NB4 (cell line): ENCODE measurements at regions not wholly inside any gene's neighbourhood (a gene's known extent, or its start where the extent isn't known, plus 50 kb on each side); places are given as distances from the start of the nearest gene placed in this dataset.

Experiments used
- DNase-seq: peaks from one replicate; pipeline ENCODE4 v3.0.0; 2010; ENCODE audit warnings: low read depth
- H3K4me3 ChIP-seq: one replicate; pipeline ENCODE4 v1.5.1; 2011; ENCODE audit warnings: mild to moderate bottlenecking, low read depth, low read length, moderate library complexity
- CTCF ChIP-seq: IDR thresholded peaks from one replicate; pipeline ENCODE4 v1.5.1; 2012; ENCODE audit warnings: low read depth, low read length
- MYC ChIP-seq: IDR thresholded peaks from 2 replicates; pipeline ENCODE4 v1.6.1; 2011; ENCODE audit warnings: low read depth, low read length
- POLR2A ChIP-seq: IDR thresholded peaks from 2 replicates; pipeline ENCODE4 v1.6.1; 2011; ENCODE audit warnings: mild to moderate bottlenecking; ENCODE audit not compliant: insufficient read length; ENCODE audit errors: extremely low read depth
- TF ChIP-seq, protein P1 (sequence below): IDR thresholded peaks from 2 replicates; pipeline ENCODE4 v1.6.1; 2011; ENCODE audit warnings: low read depth, low read length

DNA sequence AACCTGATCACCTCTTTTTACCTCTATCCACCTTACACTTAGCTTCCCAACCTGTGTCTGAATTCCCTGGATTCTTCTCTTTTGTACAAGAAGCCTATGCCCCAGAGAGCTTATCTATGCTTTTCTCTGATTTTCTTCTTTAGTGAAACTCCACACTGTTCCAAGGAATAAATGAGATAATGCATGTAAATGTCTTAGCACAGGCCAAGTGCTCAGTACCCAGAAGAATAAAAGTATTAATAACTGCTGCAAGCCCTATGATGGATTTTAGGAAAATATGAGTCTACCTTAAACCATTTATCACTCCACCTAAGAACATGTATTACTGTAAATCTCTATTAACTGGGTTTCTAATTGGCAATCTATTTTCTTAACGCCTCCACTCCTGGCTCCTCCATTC is 168.5 kb upstream of the TNC start:
- TF ChIP-seq CTCF, result no peak
- no peak for TF ChIP-seq POLR2A
- no peak for TF ChIP-seq MYC

DNA sequence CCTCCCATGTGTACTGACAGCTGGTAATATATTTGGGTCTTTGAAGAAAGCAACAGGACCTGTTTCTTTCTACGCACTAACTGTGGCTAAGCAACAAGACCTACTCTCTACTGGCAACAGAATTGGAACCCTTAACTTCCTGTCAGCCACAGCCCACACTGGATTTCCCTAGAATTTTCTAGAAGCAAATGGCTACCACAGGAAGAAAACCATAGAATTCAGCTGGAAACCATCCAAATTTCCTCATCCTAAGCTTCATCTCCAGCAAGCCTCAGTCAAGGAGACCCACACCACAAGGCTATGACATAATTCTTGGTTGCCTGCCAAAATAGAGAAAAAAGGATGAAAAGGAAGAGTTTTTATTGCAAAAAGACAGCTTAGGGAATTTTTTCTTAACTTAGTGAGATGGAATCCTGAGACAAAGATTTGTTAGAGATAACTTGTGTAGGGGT is 171.8 kb upstream of the TNC start:
- DNase-seq, result no peak
- TF ChIP-seq POLR2A, result no peak
- TF ChIP-seq MYC, result no peak
- TF ChIP-seq, protein P1, sequence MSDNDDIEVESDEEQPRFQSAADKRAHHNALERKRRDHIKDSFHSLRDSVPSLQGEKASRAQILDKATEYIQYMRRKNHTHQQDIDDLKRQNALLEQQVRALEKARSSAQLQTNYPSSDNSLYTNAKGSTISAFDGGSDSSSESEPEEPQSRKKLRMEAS, result no peak
- no peak for TF ChIP-seq CTCF
- no peak overlapping the region for H3K4me3 ChIP-seq

More for the DNA sequence above, 168.5 kb upstream of the TNC start:
- no peak overlapping the region for H3K4me3 ChIP-seq
- DNase-seq, result no peak

DNA sequence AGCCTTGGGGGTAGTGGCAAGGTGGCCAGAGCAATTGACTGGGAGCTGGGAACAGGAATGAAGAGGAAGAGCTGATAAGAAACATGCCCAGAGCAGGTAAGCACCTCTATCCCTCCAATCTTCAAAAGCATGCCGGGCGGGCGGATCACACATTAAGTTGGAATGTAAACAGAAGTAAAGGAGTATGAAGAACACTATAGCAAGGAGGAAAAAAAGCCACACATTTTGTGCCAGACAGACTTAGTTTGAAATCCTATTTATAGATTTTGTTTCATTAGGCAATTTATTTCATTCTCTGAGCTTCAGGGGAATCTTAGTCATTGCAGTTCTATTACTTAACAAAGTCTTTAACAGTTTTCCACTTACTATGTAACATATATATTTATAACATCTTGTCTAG is 173.9 kb upstream of the TNC start:
- no peak for TF ChIP-seq POLR2A
- TF ChIP-seq, protein P1, result no peak
- TF ChIP-seq MYC, result no peak
- TF ChIP-seq CTCF, result no peak

DNA sequence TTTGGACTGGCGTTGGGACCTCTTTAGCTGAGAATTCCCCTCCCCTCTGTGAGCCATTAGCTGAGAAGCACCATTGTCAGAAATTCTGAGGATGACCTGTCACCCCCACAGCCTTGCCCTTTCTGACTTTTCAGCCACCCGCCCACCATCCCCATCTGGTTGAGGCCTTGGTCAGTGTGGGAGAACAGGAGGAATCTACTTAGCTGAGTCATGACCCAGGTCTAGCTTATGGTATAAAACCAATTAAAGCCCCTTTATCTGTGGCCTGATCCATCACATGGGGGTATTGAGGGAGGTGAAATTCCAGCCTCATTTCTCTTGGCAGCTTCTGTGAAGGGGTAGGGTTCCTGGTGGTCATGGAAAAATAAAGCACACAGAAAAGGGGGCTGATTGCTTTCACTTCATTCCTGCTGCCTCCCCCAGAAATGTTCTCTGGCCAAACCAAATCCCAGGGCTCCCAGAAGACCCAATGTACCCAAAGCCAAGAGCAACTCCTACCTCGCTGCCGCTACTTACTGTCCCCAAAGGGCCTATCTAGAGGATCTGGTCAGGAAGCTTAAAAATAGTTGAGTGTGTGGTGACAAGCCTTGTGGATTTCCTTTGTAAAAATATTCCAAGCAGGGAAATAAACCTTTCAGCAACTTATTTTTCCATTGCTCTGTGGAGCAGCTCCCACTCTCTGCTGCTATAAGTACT is 174.8 kb upstream of the TNC start:
- TF ChIP-seq CTCF, result no peak
- TF ChIP-seq MYC, result no peak
- TF ChIP-seq, protein P1, result no peak
- TF ChIP-seq POLR2A, result no peak
- no peak overlapping the region for H3K4me3 ChIP-seq
- DNase-seq, result no peak

More for the DNA sequence above, 173.9 kb upstream of the TNC start:
- no peak for DNase-seq
- no peak overlapping the region for H3K4me3 ChIP-seq

- no peak overlapping the region for H3K4me3 ChIP-seq
- TF ChIP-seq MYC (no peak), CTCF (no peak), POLR2A (no peak)
- TF ChIP-seq, protein P1, result no peak
- no peak for DNase-seq
Observed at GRCh38 chr9:115295734-115296133, 177.8 kb upstream of the TNC start.
